ENCODE measurements at regions not wholly inside any gene's neighbourhood (a gene's known extent, or its start where the extent isn't known, plus 50 kb on each side); places are given as distances from the start of the nearest gene placed in this dataset.

DNA sequence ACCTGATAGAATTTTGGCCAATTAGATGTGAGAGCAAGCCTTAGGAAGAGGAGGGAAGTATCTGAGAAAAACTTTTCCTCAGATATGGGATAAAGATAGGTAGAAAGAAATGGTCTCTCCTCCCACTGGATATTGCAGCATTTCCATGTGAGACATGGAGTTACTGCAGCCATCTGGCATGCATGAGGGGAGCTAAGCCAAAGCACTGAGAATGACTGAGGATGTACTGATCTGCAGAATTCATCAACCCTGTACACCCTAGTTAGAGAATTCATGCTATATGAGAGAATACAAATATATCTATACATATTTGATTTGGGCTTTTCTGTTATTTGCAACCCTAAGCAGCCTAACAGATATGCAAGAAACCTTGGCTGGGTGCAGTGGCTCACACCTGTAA is 52.5 kb upstream of the RPL34 start:
- no peak overlapping the region for H3K27ac Mint-ChIP-seq
- DNase-seq (no peak), ATAC-seq (no peak)
- H3K36me3 Mint-ChIP-seq = no peaks in the 10 kb centered on the region
- CTCF ChIA-PET = no interaction called here
- H3K27me3 Mint-ChIP-seq = peaks cover 3% of the 10 kb centered on the region
- no peaks in the 10 kb centered on the region for H3K9me3 Mint-ChIP-seq (ENCODE audit: low read depth)
- peaks cover 9% of the 10 kb centered on the region for H3K4me1 Mint-ChIP-seq
- H3K4me3 Mint-ChIP-seq = no peak overlapping the region

DNA sequence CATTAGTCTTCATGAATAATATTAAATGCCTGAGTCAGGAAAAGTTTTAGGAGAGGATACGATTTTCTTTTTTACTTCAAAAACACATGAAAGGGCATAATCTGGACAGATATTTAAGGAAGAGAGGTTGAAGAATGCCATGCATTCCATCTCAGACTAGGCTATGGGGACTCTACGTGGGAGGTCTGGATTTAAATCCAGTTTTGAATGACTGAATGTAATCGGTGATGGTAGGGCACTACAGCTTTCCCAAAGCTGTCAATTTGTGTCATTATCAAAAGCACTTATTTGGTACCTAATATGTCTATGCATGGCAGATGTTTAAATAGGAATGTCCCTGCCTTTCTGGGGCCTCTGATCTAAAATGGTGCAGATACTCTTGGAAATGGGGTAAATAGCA is 59.3 kb upstream of the RPL34 start:
- Mint-ChIP-seq H3K4me1 (no peaks in the 10 kb centered on the region), H3K27ac (no peak overlapping the region), H3K4me3 (no peak overlapping the region), H3K27me3 (no peaks in the 10 kb centered on the region), H3K36me3 (peaks cover 5% of the 10 kb centered on the region), H3K9me3 (ENCODE audit: low read depth) (no peaks in the 10 kb centered on the region)
- ATAC-seq = no peak
- CTCF ChIA-PET = no interaction called here
- no peak for DNase-seq

DNA sequence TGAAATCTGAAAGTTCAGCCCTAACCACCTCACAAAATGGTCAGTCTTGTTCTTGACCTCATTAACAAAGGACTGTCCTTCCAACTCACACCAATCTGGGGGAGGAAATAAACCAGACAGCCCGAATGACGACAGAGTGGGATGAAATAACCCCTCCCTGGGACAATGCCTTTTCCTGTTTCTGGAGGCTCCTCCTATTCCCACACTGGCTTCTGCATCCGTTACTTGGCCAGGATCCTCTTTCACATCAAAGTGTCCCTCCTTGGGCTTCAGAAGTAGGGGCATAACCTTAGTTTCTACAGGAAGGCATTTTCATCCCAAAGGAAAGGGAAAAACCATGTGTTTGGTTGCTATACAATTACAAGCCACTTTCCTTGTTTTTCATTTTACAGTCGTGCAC is 59.8 kb upstream of the RPL34 start:
- DNase-seq = no peak
- no peak overlapping the region for H3K27ac Mint-ChIP-seq
- H3K4me3 Mint-ChIP-seq = no peak overlapping the region
- no peaks in the 10 kb centered on the region for H3K27me3 Mint-ChIP-seq
- no peaks in the 10 kb centered on the region for H3K4me1 Mint-ChIP-seq
- H3K36me3 Mint-ChIP-seq = peaks cover 5% of the 10 kb centered on the region
- no peak for ATAC-seq
- H3K9me3 Mint-ChIP-seq (ENCODE audit: low read depth) = no peaks in the 10 kb centered on the region
- CTCF ChIA-PET = no interaction called here

DNA sequence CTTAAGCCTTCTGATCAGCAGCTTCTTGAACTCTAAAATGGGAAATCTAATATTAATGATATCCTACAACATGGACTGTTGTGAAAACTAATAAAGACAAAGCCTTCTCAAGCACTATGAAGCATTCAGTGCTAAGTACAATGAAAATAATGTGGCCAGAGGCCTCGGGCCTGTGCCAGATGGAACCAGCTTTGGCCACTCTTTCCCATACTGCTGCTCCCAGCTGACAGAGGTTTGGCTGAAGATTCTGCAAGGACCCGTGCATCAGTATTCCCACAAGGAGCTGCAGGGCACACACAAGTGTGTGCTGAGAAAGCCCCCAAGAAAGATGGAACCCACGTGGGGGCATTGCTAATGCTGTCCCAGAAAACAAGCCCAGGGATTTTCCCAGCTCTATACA is 60.5 kb upstream of the RPL34 start:
- H3K9me3 Mint-ChIP-seq (ENCODE audit: low read depth) = no peaks in the 10 kb centered on the region
- H3K27ac Mint-ChIP-seq = no peak overlapping the region
- no peak for ATAC-seq
- peaks cover 6% of the 10 kb centered on the region for H3K36me3 Mint-ChIP-seq
- CTCF ChIA-PET = no interaction called here
- no peak for DNase-seq
- H3K4me1 Mint-ChIP-seq = no peaks in the 10 kb centered on the region
- H3K4me3 Mint-ChIP-seq = no peak overlapping the region
- no peaks in the 10 kb centered on the region for H3K27me3 Mint-ChIP-seq

DNA sequence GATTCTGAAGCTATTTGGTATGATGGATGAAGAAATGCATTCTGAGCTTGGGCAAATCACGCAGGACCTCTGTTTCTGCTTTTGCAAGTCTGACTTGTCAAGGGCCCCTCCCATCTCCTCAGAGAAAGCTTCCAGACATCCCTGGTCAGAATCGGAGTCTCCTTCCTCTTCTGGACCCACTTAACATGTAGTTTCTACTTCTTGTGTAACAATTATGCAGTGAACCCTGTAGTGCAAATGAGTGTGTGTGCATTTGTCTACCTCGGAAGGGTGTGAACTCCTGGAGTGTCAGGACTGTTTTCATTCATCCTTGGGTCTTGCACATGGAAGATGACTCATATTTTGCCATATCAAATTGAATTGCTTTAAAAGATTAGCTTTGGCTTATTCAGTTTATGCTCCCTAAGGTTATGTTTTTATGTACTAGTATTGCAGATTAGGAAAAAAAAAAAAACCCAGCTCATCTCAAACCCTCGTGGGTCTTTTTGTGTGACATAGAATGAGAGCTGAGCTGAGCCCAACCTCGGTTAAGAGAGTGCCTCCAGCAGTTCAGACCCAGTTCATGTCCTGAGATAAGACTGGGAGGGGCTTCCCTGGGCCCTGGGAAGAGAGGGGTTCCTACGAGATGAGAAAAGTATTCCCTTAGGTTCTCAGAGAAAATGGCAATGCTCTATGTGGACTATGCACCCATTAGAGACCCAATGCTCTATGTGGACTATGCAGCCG is 61.1 kb upstream of the RPL34 start:
- H3K27me3 Mint-ChIP-seq = no peaks in the 10 kb centered on the region
- H3K9me3 Mint-ChIP-seq (ENCODE audit: low read depth) = no peaks in the 10 kb centered on the region
- no peak overlapping the region for H3K4me3 Mint-ChIP-seq
- CTCF ChIA-PET = interaction anchor here (0.6 kb wide), 1 partner anchor 1600 kb away, joined by 3 read pairs; no protein-coding TSS in a partner anchor
- ATAC-seq (no peak), DNase-seq (no peak)
- peaks cover 6% of the 10 kb centered on the region for H3K36me3 Mint-ChIP-seq
- H3K27ac Mint-ChIP-seq = no peak overlapping the region
- H3K4me1 Mint-ChIP-seq = no peaks in the 10 kb centered on the region

DNA sequence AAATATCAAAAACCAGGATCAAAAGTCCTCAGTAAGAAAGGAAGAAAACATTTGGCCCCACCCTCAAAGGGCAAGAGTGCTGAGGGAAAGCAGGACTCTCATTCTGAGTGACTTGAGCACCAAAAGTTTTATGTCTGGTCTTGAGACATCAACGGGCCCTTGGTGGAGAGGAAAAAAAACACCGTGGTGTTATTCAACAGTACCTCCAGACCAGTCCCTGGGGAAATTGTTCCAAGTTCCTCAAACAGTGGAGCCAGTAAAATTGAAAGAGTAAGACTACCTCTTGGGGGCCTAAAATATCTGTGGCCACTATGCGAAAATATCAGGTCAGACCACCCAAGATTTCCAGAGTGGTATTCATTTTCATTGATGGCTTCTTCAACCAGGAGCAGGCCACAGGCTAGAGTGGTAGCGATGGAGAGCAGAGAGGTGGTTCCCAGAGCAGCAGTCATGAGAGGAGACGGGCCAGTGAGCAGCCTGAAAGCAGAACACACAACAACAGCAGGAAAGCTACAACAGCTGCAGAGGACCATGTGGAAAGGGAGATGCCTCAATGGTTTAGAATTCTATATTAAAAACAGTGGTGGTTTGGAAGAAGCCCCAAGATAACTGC is 63.7 kb upstream of the RPL34 start:
- DNase-seq (no peak), ATAC-seq (no peak)
- Mint-ChIP-seq H3K27me3 (no peaks in the 10 kb centered on the region), H3K27ac (no peak overlapping the region), H3K4me3 (no peak overlapping the region), H3K4me1 (no peaks in the 10 kb centered on the region), H3K9me3 (ENCODE audit: low read depth) (no peaks in the 10 kb centered on the region), H3K36me3 (peaks cover 5% of the 10 kb centered on the region)
- CTCF ChIA-PET = no interaction called here

DNA sequence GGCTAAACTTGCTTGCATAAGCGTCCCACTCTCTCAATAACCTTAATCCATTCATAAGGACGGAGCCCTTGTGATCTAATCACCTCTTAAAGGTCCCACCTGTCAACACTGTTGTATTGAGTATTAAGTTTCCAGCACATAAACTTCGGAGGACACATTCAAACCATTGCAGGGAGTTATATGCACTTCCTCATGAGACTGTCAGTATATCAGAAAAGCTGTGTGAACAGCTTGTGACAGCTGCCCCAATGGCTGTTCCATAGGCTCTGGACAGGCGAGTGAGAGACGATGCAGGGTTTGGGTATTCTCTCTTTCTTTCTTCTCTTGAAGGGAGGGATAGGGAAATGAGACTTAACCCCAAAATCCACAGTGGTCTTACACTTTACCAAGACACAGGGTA is 64.2 kb upstream of the RPL34 start:
- no peak overlapping the region for H3K4me3 Mint-ChIP-seq
- H3K27me3 Mint-ChIP-seq = no peaks in the 10 kb centered on the region
- H3K36me3 Mint-ChIP-seq = peaks cover 2% of the 10 kb centered on the region
- CTCF ChIA-PET = no interaction called here
- H3K27ac Mint-ChIP-seq = no peak overlapping the region
- ATAC-seq (no peak), DNase-seq (no peak)
- no peaks in the 10 kb centered on the region for H3K4me1 Mint-ChIP-seq
- H3K9me3 Mint-ChIP-seq (ENCODE audit: low read depth) = no peaks in the 10 kb centered on the region

DNA sequence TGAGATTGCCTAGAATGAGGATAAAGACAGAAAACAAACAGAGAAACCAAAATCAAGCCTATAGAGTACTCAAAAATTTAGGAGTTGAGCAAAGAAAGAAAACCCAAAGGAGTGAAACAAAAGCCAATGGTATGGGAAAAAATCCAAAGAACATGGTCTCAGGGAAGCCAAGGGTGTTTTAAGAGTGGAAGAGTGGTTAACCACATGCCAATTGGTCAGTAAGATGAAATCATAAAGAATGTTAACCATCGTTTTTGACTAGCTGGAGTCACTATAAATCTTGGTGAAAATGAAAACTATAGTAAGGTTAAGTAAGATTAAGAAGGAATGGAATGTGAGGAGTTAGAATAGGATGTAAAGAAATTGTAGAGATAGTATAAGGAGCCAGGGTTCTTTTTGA is 64.7 kb upstream of the RPL34 start:
- Mint-ChIP-seq H3K27me3 (no peaks in the 10 kb centered on the region), H3K4me3 (no peak overlapping the region), H3K36me3 (peaks cover 1% of the 10 kb centered on the region), H3K9me3 (ENCODE audit: low read depth) (no peaks in the 10 kb centered on the region), H3K27ac (no peak overlapping the region), H3K4me1 (no peaks in the 10 kb centered on the region)
- ATAC-seq = no peak
- CTCF ChIA-PET = interaction anchor here (1.0 kb wide), 1 partner anchor 17 kb away, joined by 5 read pairs; no protein-coding TSS in a partner anchor
- DNase-seq = no peak

DNA sequence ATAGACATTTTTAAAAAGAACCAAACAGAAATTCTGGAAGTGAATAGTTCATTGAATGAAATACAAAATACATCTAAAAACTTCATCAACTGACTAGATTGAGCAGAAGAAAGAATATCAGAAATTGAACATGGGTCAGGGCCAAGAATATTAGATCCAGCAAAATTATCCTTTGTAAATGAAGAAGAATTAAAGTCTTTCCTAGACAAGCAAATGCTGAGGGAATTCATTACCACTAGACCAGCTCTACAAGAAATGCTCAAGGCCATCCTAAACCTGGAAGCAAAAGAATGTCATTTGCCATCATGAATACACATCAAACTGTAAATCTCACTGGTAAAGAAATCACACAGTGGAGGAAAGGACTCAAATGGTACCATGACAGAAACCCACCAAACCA is 72.7 kb upstream of the RPL34 start:
- no peak for DNase-seq
- Mint-ChIP-seq H3K4me3 (no peak overlapping the region), H3K9me3 (ENCODE audit: low read depth) (peaks cover 11% of the 10 kb centered on the region), H3K27me3 (no peaks in the 10 kb centered on the region), H3K4me1 (peaks cover 5% of the 10 kb centered on the region), H3K27ac (no peak overlapping the region), H3K36me3 (peaks cover 24% of the 10 kb centered on the region)
- CTCF ChIA-PET = no interaction called here
- no peak for ATAC-seq

DNA sequence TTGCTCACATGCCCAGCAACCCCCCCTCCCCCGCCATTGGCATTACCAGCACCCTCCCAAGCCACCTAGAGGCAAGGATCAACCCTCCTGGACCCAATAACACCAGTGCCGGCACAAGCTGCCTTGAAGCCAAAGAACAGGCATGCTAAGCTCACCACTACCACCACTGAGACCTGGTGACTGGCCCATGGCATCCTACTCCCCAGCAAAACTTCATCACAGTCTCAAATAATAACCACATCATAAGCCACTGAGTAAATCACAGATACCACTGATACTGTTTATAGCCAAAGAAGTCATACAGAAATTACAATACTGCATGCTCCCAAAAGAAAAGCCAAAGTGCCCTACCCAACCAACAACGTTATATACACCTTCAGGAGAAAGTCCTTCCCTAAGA is 73.6 kb upstream of the RPL34 start:
- no peak for DNase-seq
- Mint-ChIP-seq H3K36me3 (peaks cover 24% of the 10 kb centered on the region), H3K4me1 (peaks cover 5% of the 10 kb centered on the region), H3K4me3 (no peak overlapping the region), H3K9me3 (ENCODE audit: low read depth) (peaks cover 11% of the 10 kb centered on the region), H3K27ac (no peak overlapping the region), H3K27me3 (no peaks in the 10 kb centered on the region)
- ATAC-seq = no peak
- CTCF ChIA-PET = no interaction called here

DNA sequence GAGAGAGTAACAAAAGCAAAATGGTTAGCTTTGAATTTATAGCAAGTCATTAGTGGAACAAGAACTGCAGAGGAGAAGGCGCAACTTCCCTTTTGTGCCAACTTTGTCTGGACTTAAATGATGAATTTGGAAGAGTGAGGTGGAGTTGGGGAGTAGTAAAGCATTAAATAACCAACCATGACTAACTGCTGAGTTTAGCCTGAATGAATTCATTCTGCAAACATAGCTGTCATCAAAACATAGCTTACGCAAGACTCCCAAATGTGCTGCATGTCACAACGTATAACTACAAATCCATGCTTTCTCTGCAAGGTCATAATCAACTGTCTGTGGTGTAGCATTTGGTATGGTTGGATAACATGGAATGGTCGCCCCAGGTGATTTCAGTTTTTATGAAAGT is 75.9 kb upstream of the RPL34 start:
- H3K27me3 Mint-ChIP-seq = no peaks in the 10 kb centered on the region
- peaks cover 11% of the 10 kb centered on the region for H3K9me3 Mint-ChIP-seq (ENCODE audit: low read depth)
- H3K4me3 Mint-ChIP-seq = no peak overlapping the region
- peaks cover 26% of the 10 kb centered on the region for H3K36me3 Mint-ChIP-seq
- ATAC-seq (no peak), DNase-seq (no peak)
- H3K4me1 Mint-ChIP-seq = peaks cover 8% of the 10 kb centered on the region
- CTCF ChIA-PET = interaction anchor here (1.5 kb wide), 1 partner anchor 27 kb away, joined by 3 read pairs; no protein-coding TSS in a partner anchor
- H3K27ac Mint-ChIP-seq = no peak overlapping the region

DNA sequence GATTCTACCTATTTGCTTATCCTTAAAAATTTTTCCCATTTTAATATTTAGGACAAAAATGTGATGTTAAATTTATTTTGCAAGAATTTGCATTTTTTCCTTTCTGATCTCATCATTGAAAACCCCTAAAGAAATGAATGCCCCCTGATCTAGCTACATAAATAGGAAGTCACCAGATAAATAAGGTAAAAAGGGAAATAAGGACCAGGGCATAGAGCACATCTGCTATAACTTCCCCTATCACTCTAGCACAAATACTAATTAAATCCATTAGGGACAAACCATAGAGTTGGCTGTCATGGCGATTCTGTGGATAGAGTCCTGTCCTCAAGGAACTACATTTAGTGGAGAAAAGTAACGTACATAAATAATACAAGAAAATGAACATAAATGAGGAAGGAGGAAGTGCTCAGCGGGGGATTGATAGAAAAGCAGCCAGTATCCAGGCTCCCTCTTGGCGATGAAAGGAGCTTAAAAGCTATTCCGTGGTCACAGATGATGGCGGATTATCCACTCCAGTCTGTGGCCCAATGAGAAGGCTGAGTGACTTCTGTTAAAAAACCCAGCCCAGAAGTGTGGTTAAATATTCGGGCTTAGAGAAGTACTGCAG is 76.9 kb upstream of the RPL34 start:
- Mint-ChIP-seq H3K27ac (no peak overlapping the region), H3K4me3 (no peak overlapping the region), H3K27me3 (no peaks in the 10 kb centered on the region), H3K4me1 (peaks cover 8% of the 10 kb centered on the region), H3K9me3 (ENCODE audit: low read depth) (peaks cover 3% of the 10 kb centered on the region), H3K36me3 (peaks cover 18% of the 10 kb centered on the region)
- DNase-seq (no peak), ATAC-seq (no peak)
- CTCF ChIA-PET = interaction anchor here (1.2 kb wide), 1 partner anchor 28 kb away, joined by 3 read pairs; no protein-coding TSS in a partner anchor

DNA sequence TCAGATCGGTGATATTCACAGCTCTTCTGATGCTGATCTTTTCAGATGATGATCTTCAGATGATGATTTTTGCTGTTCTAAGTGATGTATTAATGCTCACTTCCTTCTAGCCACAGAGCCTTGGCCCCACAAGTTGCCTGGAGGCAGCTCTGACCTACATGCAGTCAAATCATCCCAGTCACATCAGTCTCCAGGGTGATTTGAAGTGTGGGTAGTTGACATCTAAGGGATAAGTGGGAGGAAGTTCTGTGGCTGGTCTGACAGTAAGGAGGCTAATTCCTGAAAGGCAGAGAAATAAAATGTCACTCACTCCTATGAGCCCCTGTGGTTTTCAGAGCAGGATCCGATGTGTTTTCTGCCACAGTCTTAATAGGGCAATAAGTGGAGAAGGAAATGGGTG is 79.8 kb upstream of the RPL34 start:
- Mint-ChIP-seq H3K27ac (no peak overlapping the region), H3K27me3 (no peaks in the 10 kb centered on the region), H3K4me3 (no peak overlapping the region), H3K36me3 (peaks cover 9% of the 10 kb centered on the region), H3K4me1 (peaks cover 16% of the 10 kb centered on the region), H3K9me3 (ENCODE audit: low read depth) (no peaks in the 10 kb centered on the region)
- no peak for DNase-seq
- ATAC-seq = no peak
- CTCF ChIA-PET = interaction anchor here (1.0 kb wide), 1 partner anchor 9 kb away, joined by 3 read pairs; no protein-coding TSS in a partner anchor

DNA sequence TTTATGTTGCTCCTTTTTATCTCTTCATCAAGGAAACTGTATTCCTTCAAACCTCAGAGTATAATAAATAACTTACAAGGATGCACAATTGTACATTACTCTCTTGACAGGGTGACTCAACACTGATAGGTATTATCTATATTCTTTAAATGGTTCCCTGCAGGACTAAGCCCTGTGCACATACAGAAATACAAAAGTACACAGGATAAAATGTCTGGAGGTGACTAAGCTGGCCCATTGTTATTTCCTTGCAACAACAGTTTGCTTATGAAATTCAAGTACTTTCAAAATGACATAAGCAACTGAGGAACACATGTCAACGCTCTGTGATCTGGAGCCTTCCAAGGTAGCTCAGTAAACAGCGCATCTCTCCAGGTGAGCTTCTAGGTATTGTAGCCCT is 83.8 kb upstream of the RPL34 start:
- Mint-ChIP-seq H3K9me3 (ENCODE audit: low read depth) (no peaks in the 10 kb centered on the region), H3K27me3 (no peaks in the 10 kb centered on the region), H3K36me3 (peaks cover 8% of the 10 kb centered on the region), H3K4me1 (peaks cover 37% of the 10 kb centered on the region), H3K4me3 (no peak overlapping the region), H3K27ac (no peak overlapping the region)
- ATAC-seq = peak; percentile 42
- CTCF ChIA-PET = no interaction called here
- DNase-seq = no peak

Measured in activated CD8-positive, alpha-beta memory T cell treated with anti-CD3 and anti-CD28 coated beads, Interleukin-2, amount 10 ng/mL, durations not matched to agents 7 days and 5 days (primary cell).